ENCODE measurements at regions not wholly inside any gene's neighbourhood (a gene's known extent, or its start where the extent isn't known, plus 50 kb on each side); places are given as distances from the start of the nearest gene placed in this dataset.

DNA sequence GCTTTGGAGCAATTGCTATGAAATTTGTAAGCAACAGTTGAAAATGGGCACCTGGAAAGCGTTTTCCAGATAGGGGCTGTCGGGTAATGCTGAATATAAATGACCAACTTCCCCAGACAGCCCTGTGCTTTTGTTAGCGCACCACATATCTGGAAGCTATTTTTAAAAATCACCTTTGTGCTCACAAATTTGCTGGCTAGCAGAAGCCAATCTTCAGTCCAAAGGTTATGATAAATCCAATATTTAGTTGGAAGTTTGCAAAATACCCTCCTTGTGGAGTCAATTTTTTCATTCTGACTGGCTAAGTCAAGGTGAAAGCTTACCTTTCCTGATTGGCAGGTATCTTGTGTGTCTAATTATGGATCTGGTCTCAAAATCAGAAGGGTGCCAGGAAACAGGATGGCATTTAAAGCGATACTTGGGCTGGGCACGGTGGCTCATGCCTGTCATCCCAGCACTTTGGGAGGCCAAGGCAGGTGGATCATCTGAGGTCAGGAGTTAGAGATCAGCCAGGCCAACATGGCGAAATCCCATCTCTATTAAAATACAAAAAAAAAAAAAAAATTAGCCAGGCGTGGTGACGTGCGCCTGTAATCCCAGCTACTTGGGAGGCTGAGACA lies 124.1 kb upstream of the AJAP1 start:
- DNase-seq (ENCODE audit: low spot score): no peak

DNA sequence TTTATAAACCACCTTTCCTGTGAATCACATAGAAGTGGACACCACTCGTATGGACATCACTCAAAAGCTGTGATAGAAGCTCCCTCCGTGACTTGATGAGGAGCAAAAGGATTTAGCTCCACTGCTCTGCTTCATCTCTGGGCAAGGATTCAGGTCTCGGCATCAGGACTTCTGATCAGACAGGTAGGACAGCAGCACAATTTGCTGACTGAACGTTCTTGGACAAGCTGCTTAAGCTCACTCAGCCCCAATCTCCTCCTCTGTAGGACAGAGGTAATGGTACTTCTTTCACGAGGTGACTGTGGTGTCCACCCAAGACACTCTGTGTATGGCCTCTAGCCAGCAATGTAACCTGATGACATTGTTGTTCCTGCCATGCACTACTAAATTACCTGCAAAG lies 122.6 kb upstream of the AJAP1 start:
- no peak for DNase-seq (ENCODE audit: low spot score)

DNA sequence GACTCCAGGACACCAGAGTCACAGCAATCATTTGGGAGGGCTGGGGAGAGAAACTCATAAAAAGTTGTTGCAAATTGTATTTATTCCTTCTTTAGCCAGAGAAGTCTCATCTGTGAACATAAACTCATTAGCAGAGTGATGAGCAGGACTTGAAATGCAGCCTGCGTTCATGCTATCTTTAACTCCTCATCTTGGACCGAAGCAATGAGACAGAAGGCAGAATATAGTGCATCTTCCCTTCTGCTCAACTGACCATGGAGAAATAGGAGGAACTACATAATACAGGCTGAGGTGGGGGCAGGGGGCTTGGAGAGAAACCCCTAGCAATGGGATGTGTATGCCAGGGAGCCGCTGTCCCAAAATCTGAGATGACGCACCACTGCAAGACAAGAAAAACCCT lies 121.8 kb upstream of the AJAP1 start:
- DNase-seq (ENCODE audit: low spot score): no peak

DNA sequence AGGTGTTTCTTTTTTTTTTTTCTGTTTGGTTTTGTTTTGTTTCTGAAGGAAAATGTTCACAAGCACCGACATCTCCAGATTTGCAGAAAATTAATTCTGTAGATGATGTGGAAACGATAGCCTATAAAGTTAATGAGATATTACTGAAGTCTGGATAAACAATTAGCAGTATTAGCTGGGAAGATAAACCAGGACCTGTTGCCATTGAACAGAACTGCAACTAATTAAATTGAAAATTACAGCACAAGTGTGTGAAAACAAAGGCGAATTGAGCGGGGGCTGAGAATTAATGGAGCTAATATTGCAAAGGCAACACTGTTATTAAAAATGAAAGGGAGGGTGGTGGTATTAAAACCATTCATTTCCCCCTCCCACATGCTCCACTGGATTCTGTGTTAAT lies 107.5 kb upstream of the AJAP1 start:
- DNase-seq (ENCODE audit: low spot score): no peak

DNA sequence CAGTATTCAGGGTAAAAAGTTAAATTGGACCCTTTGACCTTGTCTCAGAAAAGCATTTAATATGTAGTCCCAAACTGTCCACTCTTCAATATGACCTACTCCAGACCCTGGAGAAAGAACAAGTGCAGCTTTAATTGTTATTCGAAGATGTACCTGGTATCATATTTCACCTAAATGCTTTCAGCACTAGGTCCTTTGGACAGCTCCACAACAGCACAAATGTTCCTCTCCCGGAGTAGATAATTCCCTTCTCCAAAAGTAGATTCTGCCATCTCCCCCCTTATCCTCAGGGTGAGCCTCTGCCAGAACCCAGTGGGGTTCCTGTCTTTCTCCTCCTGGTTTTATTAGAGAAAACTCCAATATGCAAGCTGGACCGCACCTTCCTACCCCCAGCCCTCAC lies 104.5 kb upstream of the AJAP1 start:
- no peak for DNase-seq (ENCODE audit: low spot score)

DNA sequence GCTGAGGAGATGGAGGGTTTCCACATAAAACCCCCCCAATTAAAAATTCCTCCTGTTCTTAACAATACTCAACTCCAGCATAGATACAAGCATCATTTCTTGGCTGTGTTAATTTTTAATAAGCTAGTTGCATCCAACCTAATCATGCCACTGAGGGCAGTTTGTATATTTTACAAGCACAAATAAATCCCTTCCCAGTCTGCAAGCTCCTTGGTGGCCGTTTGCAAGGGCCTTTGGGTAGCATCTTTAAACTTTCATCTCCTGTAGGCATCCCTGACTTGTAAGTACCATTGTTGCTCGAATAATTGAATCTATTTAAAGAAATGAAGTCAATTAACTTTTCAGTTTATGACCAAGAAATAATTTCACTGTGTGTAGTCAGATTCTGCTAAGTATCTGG lies 103.5 kb upstream of the AJAP1 start:
- no peak for DNase-seq (ENCODE audit: low spot score)

DNA sequence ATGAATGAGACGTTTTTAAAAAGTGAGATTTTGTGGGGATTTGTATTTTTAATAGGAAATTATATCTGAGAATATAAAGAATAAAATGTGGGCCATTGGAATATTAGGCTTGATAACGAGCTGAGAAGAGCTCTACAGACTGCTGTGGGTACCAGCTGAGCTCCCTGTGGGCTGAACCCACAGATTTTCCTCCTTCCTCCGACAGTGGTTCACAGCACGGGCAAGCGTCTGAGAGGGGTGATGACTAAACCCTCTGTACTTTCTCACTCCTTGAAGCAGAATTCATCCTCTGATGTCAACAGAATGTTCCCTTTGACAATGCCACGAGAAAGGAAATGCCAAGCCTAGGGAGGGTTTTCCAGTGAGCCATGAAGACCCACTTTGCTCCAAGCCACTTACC lies 102.7 kb upstream of the AJAP1 start:
- DNase-seq (ENCODE audit: low spot score): no peak

DNA sequence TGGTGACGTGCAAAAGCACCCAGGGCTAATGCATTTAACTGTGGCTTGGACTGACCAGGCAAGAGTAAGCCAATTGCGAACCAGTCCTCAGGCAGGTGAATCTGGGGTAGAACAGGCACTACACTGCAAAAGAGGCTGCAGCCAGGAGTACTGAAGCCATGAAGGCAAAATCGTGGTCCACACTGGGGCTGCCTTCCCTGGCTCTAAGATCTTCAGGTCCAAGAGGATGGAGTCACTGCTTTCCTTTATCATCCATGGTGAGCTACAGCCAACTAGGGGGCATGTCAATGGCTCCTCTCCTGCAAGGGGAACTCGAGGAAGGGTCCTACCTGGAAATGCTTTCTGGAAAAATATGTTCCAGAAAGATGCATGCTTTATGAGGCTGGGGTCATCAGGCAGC lies 100.6 kb upstream of the AJAP1 start:
- DNase-seq (ENCODE audit: low spot score): no peak

DNA sequence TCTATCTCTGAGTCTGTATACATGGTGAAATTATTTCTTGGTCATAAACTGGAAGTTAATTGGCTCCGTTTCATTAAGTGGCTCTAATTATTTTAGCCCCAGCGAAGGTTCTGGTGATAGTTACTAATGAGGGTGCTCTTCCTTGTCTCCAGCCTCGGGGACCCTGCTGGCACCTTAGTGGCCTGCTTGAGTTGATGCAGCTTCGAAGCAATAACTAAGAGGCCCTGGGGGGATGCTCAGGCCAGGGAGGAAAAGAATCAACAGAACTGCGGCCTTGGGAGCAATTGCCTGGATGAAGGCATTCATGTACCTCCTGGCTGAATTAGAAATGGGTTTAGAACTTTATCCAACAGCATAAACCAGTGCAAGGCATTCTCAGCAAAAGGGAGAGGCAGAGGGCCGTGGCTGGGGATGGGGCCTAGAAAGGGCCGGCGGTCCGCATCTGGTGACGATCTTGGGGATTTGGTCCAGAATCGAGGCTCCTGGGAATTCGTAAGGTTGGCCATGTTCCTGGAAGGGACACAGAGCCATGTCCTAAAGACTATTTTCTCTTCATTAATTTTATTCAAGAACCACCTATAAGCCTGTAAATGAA lies 100.0 kb upstream of the AJAP1 start:
- no peak for DNase-seq (ENCODE audit: low spot score)

DNA sequence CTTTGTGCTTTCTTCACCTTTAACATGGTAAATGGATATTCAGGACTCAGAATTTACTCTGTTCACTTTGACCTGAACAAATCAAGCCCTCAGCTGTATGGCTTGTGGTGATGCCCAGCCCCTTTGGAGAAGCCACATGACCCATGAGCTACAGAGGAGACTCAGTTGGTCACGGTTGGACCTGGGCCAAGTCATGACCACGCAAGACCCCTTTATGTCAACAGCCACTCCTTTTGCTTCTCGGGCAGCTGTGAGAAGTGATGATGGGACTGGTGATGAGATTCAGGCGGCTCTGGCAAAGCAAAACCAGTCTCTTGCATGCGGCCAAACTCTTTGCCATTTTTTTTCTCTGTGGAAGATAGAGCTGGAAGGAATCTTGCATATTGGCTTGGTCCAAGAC lies 96.5 kb upstream of the AJAP1 start:
- DNase-seq (ENCODE audit: low spot score): no peak

DNA sequence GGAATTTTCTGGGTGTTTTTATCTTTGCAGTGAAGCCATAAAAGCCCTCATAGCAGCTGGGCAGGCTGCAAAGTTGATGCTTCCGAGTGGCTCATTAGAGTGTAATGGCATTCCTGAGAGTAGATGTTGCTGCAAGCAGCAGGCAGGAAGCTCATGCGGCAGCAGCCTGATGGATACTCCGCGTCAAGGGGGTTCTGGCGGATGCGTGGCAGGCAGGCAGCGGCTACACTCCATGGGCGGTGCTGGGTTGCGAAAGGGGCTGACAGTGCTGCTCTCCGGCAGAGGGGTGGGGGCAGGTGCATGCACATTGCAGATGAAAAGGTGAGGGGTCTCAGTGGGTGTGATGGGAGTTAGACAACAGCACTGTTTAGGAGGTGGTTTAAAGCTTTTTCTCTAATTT lies 93.2 kb upstream of the AJAP1 start:
- DNase-seq (ENCODE audit: low spot score): no peak

DNA sequence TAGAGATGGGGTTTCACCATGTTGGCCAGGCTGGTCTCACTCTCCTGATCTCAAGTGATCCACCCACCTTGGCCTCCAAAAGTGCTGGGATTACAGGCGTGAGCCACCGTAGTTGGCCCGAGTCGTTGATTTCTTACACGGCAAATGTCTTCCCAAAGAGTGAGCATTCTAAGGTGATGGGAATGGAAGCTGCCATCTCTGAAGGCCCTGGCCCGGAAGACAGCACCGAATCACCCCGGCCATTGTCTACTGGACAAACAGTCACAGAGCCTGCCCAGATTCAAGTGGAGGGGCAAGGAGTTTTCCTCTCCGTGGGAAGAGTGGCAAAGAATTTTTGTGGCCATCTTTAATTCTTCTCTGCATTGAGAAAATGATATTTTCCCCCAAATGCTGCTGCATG lies 92.1 kb upstream of the AJAP1 start:
- no peak for DNase-seq (ENCODE audit: low spot score)

DNA sequence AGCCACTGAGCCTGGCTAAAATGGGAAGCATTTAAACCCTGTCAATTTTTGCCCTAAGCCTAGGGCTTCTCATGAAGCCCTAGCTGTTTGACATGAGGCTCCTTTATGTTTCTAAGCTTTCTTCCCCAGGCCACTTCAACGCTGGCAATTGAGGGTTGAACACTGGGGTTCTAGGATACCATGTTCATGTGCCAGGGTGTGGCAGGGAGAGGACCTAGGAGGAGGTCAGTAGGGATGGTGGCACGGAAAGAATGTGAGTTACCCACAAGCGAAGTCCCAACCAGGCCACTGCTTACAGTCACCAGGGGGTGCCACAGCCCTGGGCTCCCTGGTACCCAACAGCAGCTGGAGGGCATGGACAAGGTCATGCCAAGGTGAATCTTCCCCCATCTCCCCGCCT lies 90.8 kb upstream of the AJAP1 start:
- DNase-seq (ENCODE audit: low spot score): no peak

DNA sequence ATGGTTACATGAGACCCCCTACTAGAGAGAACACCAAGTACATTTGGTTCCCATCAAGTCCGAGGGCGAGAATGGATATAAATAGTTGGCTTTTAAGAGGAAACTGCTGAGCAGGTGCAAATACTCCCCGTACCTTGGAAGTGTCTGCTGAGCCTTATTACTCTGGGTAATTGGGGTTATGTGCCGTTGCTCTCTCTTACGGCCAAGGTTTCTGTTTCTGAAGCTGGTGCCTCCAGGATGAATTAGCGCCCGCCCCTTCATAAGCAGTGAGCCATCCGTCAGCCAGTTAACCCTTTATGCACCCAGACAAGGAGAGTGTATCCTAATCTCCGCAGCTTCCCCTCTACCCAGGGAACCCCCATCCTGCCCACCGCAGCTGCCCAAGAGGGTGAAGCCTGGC lies 90.4 kb upstream of the AJAP1 start:
- no peak for DNase-seq (ENCODE audit: low spot score)

DNA sequence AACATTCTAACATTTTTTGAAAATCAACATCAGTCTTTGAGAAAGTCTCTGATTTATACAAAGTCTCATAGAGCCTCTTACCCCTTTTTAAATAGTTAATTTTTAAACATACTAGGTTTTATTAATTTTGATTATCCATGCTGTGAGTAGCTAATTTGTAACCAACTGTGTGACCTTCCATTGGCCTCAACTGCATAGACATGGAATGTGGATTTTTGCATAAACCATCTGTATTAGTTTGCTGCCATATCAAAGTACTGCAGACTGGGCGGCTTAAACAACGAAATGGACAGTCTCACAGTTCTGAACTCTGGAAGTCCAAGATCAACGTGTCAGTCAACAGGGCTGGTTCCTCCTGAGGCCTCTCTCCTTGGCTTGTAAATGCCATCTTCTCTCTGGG lies 89.2 kb upstream of the AJAP1 start:
- DNase-seq (ENCODE audit: low spot score): no peak

DNA sequence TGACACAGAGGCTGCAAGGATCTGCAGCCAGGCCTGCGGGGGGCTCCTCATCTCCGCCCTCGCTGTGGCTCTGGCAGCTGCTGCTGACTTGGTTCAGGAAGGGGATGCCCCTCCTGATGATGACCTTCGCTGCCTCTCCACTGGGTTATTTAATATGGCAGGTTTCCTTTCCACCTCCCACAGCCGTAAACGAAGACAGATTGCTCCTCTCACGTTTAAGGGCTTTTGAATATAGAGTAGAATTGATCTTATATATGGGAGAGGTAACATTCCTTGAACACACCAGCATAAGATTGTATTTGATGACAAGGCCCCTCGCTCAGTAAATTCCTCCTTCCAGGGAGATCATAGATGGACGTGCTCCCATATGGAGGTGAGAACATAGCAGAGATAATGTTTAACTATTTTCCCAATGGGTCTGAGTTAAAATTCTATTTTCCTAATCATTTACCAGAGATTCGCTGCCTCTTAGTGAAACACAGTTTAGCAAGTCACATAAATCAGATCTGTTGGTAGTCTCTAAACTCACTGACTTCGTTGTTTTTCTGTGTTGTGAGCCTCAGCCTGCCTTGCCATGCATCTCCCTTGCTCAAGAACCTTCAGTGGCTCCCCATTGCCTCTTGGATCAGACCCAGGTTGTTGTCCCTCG lies 88.5 kb upstream of the AJAP1 start:
- DNase-seq (ENCODE audit: low spot score): no peak

DNA sequence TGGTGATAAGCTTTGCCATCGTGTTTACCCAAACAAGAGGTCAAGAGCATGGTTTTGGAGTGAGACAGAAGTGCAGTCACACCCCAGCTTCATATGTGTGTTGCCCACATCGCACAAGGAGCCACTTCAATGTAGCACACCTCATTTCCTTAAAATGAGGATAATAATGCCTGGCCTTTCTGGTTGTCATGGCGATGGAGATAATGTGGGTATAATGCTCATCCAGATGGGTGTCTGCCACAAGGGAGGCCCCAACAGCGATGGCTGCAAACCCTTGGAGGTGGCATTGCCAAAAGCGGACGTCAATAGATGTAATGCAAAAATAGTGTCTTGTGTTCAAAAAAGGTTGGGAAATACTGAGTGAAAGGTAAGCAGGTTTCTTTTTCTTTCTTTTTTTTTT lies 83.1 kb upstream of the AJAP1 start:
- DNase-seq (ENCODE audit: low spot score): no peak

DNA sequence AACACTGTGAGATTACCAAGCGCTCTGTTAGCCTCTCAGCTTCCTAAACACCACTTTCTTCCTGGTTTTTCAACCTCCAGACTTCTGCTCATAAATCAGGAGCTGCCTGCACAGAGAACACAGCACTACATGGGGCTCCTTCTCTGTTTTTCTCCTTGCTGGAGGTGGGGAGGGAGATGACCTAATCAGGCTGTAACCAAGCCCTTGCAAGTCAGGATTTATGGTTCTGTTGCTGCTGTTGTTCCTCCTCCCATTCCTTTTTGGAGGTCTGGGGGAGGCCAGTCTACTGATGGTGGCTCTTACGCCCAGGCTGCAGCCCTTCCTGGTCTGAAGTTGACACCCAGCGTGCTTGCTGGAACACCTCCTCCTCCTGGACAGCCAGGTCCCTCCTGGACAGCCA lies 80.9 kb upstream of the AJAP1 start:
- no peak for DNase-seq (ENCODE audit: low spot score)

DNA sequence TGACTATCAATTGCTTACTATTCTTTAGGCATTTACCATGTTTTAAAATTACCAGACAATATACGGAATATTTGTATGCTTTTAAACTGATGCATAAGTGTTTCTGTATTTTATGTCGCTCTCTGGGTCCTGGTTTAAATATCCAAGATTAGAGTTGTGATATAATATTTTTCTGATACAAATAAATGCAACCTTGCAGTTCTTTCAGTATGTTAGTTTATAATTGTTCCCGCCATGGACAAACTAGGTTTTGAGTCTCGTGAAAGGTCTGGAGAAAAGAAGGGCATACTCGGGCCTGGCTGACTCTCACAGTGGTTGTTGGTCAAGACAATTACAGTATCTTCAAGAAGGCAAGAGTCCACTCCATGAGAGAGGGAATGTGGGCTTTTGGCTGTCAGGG lies 72.6 kb upstream of the AJAP1 start:
- no peak for DNase-seq (ENCODE audit: low spot score)

DNA sequence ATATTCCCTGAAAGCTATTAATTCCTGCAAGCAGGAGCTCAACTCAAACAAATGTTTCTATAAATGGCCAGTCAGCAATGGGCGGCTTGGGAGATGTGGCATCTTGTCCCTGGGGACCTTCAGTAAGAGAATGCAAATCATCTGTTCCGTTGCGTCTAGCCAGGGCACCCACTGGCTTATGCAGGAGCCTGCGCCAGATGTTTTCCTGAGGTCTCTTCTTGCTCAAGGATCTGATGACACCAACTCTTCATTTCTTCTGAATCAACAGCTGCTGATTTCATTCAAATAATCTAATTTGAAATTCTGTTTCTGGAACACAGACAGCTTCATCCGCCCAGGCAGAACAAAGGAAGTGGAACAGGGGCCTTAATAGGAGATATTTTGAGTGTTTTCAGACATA lies 70.0 kb upstream of the AJAP1 start:
- no peak for DNase-seq (ENCODE audit: low spot score)

DNA sequence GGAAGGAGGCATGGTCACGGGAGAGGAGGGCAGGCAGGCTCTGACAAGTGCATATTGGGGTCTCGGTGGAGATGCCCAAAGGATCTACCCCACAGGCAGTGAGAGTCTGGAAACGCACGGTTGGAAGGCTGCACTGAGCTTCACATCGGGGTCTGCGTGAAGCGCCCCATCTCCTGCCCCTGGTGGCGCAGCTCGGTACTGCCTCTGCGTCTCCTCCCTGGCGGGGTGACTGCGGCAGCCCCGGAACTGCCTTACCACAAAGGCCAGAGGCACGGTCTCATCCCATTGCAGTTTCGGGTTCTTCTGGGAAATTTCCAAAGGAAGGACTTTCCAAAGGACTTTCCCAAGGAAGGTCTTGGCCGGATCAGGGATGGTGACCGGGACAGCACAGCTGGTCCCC lies 69.2 kb upstream of the AJAP1 start:
- no peak for DNase-seq (ENCODE audit: low spot score)

DNA sequence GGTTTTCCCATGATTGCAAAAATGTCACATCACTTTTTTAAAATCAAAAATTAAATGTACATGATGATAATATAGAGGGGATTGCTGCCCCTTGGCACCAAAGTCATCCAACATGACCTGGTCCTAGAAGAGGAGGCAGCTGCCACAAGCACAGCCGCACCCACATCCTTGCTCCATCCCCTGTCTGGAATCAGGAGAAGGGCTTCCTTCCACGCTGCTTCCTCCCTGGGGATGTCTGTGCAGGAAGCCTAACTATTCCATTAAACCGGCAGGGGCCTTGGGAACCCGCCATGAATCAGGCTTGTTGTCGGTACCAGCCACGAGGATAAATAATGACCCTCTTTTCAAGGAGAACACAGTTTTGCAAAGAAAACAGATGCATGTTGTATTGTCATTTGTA lies 68.7 kb upstream of the AJAP1 start:
- no peak for DNase-seq (ENCODE audit: low spot score)

DNA sequence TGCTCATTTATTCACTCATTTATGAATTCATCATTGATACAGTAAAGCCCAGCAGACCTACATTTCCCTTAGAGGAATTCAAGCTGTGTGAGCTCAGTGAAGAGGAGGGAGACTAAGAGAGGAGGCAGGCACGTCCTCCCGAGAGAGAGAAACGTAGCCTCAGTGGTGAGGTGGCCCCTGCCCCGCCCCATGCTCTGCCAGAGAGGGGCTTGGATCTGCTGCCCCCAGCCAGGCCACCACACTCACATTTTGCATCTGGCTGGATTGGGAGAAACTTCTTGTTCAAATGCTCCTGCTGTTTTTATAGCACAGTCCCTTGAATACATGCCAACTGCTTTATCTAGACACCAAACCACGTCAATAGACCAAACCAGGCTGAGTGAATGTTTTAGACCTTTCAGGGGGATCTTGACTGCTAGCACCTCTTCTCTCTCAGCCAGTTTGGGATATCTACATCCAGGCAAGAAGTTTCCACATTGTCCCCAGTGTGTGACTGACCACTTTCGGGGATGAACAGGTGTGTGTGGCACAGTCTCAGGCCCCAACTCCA lies 67.7 kb upstream of the AJAP1 start:
- no peak for DNase-seq (ENCODE audit: low spot score)

DNA sequence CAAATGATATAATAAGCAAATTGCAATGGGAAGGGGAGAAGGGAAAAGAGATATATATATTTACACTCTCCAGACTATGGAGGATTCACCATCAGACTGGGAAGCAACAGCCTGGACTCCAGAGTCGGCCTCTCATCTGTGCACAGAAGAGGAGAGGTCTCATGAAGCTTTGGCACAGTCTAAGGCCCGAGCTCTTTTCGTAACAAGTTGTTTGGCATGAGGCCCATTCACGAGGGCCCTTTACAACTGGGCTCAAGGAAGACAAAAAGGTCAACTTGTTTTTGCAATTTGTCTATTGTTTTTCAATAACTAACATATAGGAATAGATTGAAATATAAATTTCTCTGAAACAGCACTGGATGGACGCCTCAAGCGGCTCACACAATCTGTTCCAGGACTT lies 66.7 kb upstream of the AJAP1 start:
- no peak for DNase-seq (ENCODE audit: low spot score)
